ENCODE measurements at regions not wholly inside any gene's neighbourhood (a gene's known extent, or its start where the extent isn't known, plus 50 kb on each side); places are given as distances from the start of the nearest gene placed in this dataset.

GRCh38 chr4:175441256-175441655 lies 370.8 kb downstream of the GPM6A start:
- DNase-seq (ENCODE audit: low spot score) = no peak

- DNase-seq (ENCODE audit: low spot score) = no peak
Measured at GRCh38 chr4:175443547-175443946, 368.5 kb downstream of the GPM6A start.

DNA sequence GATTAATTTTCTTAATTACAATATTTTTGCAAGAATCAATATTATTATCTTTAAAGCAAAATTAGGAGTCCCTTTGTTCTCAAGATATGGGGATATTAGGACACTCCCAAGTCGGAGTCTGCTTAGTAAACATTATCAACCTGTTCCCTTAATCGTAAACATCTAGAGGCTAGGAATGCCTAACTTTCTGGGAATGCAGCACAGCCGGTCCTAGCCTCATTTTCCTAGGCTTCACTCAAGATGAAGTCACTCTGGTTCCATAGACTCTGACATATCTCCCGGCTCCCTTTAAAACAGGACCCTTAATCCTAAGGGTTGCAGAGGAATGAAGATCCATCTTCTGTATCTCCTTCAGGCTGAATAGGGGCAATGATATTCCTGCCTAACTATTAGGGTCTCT lies 367.6 kb downstream of the GPM6A start:
- DNase-seq (ENCODE audit: low spot score) = no peak

DNA sequence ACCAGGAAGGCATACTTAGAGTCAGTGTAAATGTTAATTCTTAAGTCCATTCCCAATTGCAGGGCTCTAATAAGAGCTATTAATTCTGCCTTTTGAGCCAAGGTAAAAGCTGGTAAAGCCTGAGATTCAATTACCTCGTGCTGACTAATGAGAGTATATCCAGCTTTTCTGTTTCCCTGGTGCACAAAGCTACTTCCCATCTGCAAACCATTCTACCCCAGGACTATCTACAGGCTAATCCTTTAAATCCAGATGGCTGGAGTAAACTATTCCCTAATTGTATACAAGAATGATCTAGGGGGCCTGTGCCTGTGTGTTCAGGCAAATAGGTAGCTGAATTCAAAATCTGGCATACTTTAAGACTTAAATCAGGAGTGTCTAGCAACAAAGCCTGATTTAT lies 365.0 kb downstream of the GPM6A start:
- no peak for DNase-seq (ENCODE audit: low spot score)

DNA sequence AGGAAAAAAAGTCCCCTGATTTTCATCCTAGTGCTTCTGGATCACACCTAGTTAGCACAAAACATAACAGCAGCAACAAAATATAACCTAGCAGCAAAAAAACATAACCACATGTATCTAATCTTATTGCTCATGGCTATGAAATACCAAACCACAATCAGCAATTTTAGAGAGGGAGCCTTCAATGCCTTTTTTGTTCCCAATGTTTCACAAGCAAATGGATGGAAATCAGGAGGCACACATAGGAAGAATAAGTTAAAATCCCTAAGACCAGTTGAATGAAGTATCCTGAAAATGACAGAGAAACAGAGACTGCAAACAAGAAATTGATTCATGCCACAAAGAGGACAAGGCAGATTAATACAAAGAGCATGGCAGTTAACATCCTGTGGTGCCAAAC lies 361.6 kb downstream of the GPM6A start:
- DNase-seq (ENCODE audit: low spot score) = no peak

- no peak for DNase-seq (ENCODE audit: low spot score)
Measured at GRCh38 chr4:175451238-175451965, 360.7 kb downstream of the GPM6A start.

GRCh38 chr4:175453456-175453855 lies 358.6 kb downstream of the GPM6A start:
- DNase-seq (ENCODE audit: low spot score) = no peak

DNA sequence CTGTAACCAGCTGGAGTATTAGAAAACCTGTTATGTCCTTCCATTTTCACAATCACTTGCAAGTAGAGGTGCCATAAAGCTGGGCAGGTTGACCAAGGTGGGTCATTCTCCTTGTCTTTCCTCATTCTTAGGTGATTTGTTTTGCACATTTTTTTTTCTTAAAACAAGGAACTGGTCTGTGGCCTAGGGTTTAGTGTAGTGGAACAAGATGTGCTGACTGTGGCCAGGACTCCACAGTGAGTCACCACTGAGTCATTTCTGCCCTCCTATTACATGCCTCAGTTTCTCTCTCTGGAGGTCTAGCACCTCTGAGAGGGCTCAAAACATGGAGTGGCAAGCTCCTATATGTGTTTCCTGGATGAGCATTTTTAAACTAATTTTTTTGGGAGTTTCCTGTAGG lies 355.9 kb downstream of the GPM6A start:
- DNase-seq (ENCODE audit: low spot score) = no peak

DNA sequence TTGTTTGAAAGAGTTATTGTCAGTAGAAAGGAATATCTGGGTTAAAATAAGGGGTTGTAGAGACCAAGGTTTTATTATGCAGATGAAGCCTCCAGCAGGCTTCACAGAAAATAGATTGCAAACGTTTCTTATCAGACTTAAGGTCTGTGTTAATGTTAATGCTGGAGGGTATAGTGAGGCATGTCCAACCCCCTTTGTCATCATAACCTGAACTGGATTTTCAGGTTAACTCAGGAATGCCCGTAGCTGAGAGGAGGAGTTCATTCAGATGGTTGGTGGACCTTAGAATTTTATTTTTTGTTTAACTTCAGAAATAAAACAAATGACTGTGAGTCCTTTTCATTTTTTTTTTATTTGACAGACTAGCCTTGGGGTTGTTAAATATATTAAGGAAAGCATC lies 354.1 kb downstream of the GPM6A start:
- no peak for DNase-seq (ENCODE audit: low spot score)

GRCh38 chr4:175459571-175459970 lies 352.5 kb downstream of the GPM6A start:
- no peak for DNase-seq (ENCODE audit: low spot score)

- no peak for DNase-seq (ENCODE audit: low spot score)
Measured at GRCh38 chr4:175460414-175460813, 351.6 kb downstream of the GPM6A start.

DNA sequence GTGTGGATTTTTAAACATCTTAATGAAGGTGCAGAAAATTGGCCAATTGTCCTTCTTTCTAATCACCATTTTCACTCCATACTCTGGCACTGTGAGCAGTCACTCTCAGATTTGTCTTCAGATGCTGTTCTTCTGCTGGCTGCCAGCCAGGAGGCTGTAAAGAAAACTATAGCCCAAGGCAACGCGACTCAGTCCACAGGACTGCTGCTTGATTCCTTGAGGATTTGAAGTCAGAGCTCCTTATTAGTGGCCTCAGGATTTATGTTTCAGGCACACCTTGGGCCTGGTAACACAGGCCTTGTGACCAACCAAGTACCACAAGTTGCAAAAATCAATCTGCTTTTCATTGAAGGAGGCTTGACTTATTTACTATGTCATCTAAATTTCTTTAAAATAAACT lies 342.6 kb downstream of the GPM6A start:
- DNase-seq (ENCODE audit: low spot score) = no peak

DNA sequence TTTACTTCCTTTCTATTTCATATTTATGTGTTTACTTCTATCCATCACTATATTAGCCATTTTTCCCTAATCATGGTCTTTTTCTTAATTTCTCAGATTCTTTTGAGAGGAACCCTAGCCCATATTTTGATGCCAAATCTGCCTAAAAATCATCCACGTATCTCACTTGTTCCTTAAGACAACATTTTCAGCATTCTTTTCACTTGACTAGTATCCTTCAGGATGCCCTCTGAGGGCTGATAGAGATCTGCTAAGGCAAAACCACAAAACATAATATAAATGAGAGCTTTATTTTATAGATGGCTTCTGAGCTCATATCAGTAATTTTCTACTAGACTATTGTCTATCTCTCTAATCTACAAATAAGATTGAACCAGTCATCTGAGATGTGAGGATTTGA lies 341.9 kb downstream of the GPM6A start:
- DNase-seq (ENCODE audit: low spot score) = no peak

- no peak for DNase-seq (ENCODE audit: low spot score)
Measured at GRCh38 chr4:175480404-175480803, 331.7 kb downstream of the GPM6A start.

DNA sequence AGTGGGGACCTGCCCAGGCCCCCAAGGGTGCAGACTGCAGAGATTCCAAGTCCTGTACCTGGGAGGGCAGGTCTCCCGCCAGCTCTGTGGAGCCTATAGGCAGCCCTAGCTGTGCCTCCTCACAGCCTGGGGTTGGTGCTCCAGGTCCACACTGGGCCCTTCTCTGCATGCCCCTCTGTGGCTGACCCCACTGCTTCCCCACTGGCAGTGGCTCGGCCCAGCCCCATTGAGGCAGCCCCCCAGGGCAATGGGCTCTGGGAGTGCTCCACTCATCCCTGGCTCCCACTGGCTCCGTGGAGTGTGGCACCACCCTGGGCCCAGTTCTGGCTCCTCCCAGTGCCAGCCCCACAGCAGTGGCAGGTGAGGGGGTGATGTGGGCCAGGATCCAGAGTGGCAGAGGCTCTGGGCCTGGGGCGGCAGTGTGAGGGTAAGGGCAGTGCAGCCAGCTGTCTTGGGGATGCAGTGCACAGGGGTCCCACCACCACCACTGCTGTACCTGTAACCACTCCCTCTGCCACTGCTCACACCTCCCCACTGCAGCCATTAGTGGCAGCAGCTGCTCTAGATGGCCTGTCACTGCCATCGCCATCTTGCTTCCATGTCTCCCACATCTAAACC lies 312.2 kb downstream of the GPM6A start:
- no peak for DNase-seq (ENCODE audit: low spot score)

DNA sequence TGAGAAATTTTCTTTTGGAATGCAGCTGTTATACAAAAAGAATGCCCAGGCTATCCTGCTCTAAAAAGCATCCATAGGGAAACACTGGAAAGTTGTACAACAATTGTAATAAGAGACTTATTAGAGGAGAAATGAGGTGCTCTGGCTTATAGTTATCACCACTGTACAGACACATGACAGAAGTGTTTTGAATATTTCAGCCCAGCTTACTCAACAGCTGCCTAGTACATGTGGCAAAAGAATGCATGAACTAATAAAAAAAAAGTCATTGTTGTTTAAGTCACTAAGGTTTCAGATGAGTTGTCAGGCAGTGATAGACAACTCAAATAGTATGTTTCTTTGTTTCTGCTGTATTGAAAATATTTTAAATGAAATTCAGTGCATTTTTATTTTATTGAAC lies 307.7 kb downstream of the GPM6A start:
- DNase-seq (ENCODE audit: low spot score) = no peak

- DNase-seq (ENCODE audit: low spot score) = no peak
Measured at GRCh38 chr4:175509320-175509719, 302.7 kb downstream of the GPM6A start.

GRCh38 chr4:175511861-175512260 lies 300.2 kb downstream of the GPM6A start:
- no peak for DNase-seq (ENCODE audit: low spot score)

DNA sequence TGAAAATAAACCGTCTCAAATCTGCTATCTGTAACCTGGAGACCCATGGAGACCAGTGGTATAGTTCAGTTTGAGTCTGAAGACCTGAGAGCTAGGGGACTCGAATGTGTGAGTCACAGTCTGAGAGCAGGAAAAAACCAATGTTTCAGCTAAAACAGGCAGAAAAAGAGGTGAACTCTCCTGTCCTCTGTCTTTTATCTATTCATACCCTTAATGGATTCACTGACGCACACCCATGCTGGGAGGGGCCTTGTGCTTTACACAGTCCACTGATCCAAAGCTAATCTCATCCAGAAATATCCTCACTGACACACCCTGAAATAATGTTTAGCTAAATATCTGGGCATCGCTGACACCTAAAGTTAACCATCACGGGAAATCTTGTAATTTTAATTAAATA lies 297.9 kb downstream of the GPM6A start:
- no peak for DNase-seq (ENCODE audit: low spot score)

GRCh38 chr4:175530655-175531054 lies 281.4 kb downstream of the GPM6A start:
- DNase-seq (ENCODE audit: low spot score) = no peak

GRCh38 chr4:175531405-175532091 lies 280.5 kb downstream of the GPM6A start:
- no peak for DNase-seq (ENCODE audit: low spot score)

DNA sequence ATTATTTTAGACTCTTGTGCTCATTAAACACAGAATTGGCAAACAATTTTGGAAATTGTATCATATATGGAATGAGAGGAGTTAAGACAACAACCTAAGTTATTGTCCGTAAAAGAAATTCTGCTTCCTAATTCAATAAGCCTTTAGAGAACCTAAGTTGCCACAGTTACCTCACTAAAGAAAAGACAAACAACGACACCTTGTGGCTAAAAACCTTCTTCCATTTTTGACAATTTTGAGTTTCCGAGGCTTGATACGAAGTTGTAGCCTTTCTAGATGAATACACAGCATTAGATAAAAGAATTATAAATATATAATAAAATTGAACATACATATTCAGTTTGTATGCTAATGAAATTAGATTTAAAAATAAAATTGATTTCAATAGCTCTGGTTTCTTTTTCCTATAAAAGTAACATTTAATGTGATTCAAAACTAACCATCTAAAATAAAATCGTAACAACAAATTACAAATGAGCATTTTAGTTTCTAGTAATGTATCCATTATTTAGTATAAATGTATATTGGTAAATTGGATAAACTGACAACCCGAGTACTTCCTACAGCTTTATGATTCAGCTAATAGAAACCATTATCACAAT lies 275.1 kb downstream of the GPM6A start:
- peak; percentile 71 for DNase-seq (ENCODE audit: low spot score)

DNA sequence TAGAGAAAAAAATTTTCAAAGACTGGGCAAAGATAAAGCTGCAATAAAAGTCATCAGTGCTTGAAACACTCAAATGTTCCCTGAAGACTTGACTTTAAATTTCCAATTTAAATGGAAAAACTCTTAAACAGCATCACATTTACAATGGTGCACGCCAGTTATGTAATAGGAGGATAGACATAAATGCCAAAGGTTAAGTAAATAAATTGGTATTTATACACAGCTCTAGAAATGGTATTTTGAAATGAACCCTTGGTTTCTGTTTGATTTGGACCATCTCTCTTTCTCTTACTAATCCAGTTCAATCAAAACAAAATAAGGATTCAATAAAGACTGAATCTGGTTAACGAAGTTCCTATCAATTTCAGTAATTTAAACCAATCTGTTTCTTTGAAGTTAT lies 272.6 kb downstream of the GPM6A start:
- no peak for DNase-seq (ENCODE audit: low spot score)
